ENCODE measurements at regions not wholly inside any gene's neighbourhood (a gene's known extent, or its start where the extent isn't known, plus 50 kb on each side); places are given as distances from the start of the nearest gene placed in this dataset.

GRCh38 chr1:208413006-208413405 lies 168.8 kb upstream of the PLXNA2 start:
- no peak for DNase-seq (ENCODE audit: low read depth in 1 of 2, low spot score in 1 of 2)

- no peak for DNase-seq (ENCODE audit: low read depth in 1 of 2, low spot score in 1 of 2)
These were observed 174.5 kb upstream of the PLXNA2 start for GRCh38 chr1:208418667-208419066.

GRCh38 chr1:208419746-208420420 lies 175.7 kb upstream of the PLXNA2 start:
- no peak for DNase-seq (ENCODE audit: low read depth in 1 of 2, low spot score in 1 of 2)

GRCh38 chr1:208420696-208421095 lies 176.5 kb upstream of the PLXNA2 start:
- no peak for DNase-seq (ENCODE audit: low read depth in 1 of 2, low spot score in 1 of 2)

- no peak for DNase-seq (ENCODE audit: low read depth in 1 of 2, low spot score in 1 of 2)
These were observed 177.3 kb upstream of the PLXNA2 start for GRCh38 chr1:208421486-208421885.

GRCh38 chr1:208423526-208423925 lies 179.3 kb upstream of the PLXNA2 start:
- DNase-seq (ENCODE audit: low read depth in 1 of 2, low spot score in 1 of 2), result no peak

GRCh38 chr1:208425096-208425495 lies 180.9 kb upstream of the PLXNA2 start:
- DNase-seq (ENCODE audit: low read depth in 1 of 2, low spot score in 1 of 2), result no peak

GRCh38 chr1:208430220-208430619 lies 186.0 kb upstream of the PLXNA2 start:
- DNase-seq (ENCODE audit: low read depth in 1 of 2, low spot score in 1 of 2), result no peak

- DNase-seq (ENCODE audit: low read depth in 1 of 2, low spot score in 1 of 2), result no peak
These were observed 187.5 kb upstream of the PLXNA2 start for GRCh38 chr1:208431721-208432120.

- DNase-seq (ENCODE audit: low read depth in 1 of 2, low spot score in 1 of 2), result no peak
These were observed 188.2 kb upstream of the PLXNA2 start for GRCh38 chr1:208432346-208432745.

GRCh38 chr1:208433086-208433485 lies 188.9 kb upstream of the PLXNA2 start:
- no peak for DNase-seq (ENCODE audit: low read depth in 1 of 2, low spot score in 1 of 2)

- DNase-seq (ENCODE audit: low read depth in 1 of 2, low spot score in 1 of 2), result no peak
These were observed 189.8 kb upstream of the PLXNA2 start for GRCh38 chr1:208433971-208434370.

- no peak for DNase-seq (ENCODE audit: low read depth in 1 of 2, low spot score in 1 of 2)
These were observed 193.2 kb upstream of the PLXNA2 start for GRCh38 chr1:208437401-208437800.

- no peak for DNase-seq (ENCODE audit: low read depth in 1 of 2, low spot score in 1 of 2)
These were observed 194.0 kb upstream of the PLXNA2 start for GRCh38 chr1:208438112-208438699.

GRCh38 chr1:208445758-208446203 lies 201.6 kb upstream of the PLXNA2 start:
- no peak for DNase-seq (ENCODE audit: low read depth in 1 of 2, low spot score in 1 of 2)

GRCh38 chr1:208446271-208446691 lies 202.1 kb upstream of the PLXNA2 start:
- no peak for DNase-seq (ENCODE audit: low read depth in 1 of 2, low spot score in 1 of 2)

- no peak for DNase-seq (ENCODE audit: low read depth in 1 of 2, low spot score in 1 of 2)
These were observed 204.2 kb upstream of the PLXNA2 start for GRCh38 chr1:208448425-208448824.

- DNase-seq (ENCODE audit: low read depth in 1 of 2, low spot score in 1 of 2), result no peak
These were observed 205.8 kb upstream of the PLXNA2 start for GRCh38 chr1:208449951-208450350.

- no peak for DNase-seq (ENCODE audit: low read depth in 1 of 2, low spot score in 1 of 2)
These were observed 206.8 kb upstream of the PLXNA2 start for GRCh38 chr1:208450958-208451357.

GRCh38 chr1:208455821-208456220 lies 211.6 kb upstream of the PLXNA2 start:
- DNase-seq (ENCODE audit: low read depth in 1 of 2, low spot score in 1 of 2), result no peak

GRCh38 chr1:208456487-208456886 lies 212.3 kb upstream of the PLXNA2 start:
- DNase-seq (ENCODE audit: low read depth in 1 of 2, low spot score in 1 of 2), result no peak

GRCh38 chr1:208460823-208461222 lies 216.6 kb upstream of the PLXNA2 start:
- no peak for DNase-seq (ENCODE audit: low read depth in 1 of 2, low spot score in 1 of 2)

- DNase-seq (ENCODE audit: low read depth in 1 of 2, low spot score in 1 of 2), result no peak
These were observed 217.5 kb upstream of the PLXNA2 start for GRCh38 chr1:208461680-208462079.

Measured in stimulated activated CD4-positive, alpha-beta T cell treated with anti-CD3 and anti-CD28 coated beads, Interleukin-15, amount 100 ng/mL, for 1 hour (primary cell).